Effector memory CD4-positive, alpha-beta T cell (primary cell): ENCODE measurements at regions not wholly inside any gene's neighbourhood (a gene's known extent, or its start where the extent isn't known, plus 50 kb on each side); places are given as distances from the start of the nearest gene placed in this dataset.

ENCODE experiments used
- DNase-seq, 3 donors: peaks; one replicate each; pipeline ENCODE4 v3.0.0-alpha.2; 2020
- H3K27ac ChIP-seq: 2 replicates; pipeline ENCODE4 v1.7.0; 2013; ENCODE audit warnings: mild to moderate bottlenecking, low read length, moderate library complexity; ENCODE audit not compliant: insufficient read depth, poor library complexity, severe bottlenecking
- H3K27me3 ChIP-seq: replicated peaks from 2 replicates; pipeline ENCODE4 v1.7.0; 2013; ENCODE audit warnings: mild to moderate bottlenecking, low read length; ENCODE audit not compliant: insufficient read depth, control insufficient read depth, poor library complexity, severe bottlenecking
- H3K36me3 ChIP-seq: 2 replicates; pipeline ENCODE4 v1.7.0; 2013; ENCODE audit warnings: mild to moderate bottlenecking, low read length, moderate library complexity; ENCODE audit not compliant: control insufficient read depth, insufficient read depth
- H3K4me1 ChIP-seq: 2 replicates; pipeline ENCODE4 v1.7.0; 2013; ENCODE audit warnings: low read length, mild to moderate bottlenecking; ENCODE audit not compliant: control insufficient read depth, insufficient read depth, poor library complexity, severe bottlenecking
- H3K4me3 ChIP-seq: 2 replicates; pipeline ENCODE4 v1.7.0; 2013; ENCODE audit warnings: low read length, low read depth, mild to moderate bottlenecking; ENCODE audit not compliant: insufficient read depth, poor library complexity, severe bottlenecking
- H3K9me3 ChIP-seq: 2 replicates; pipeline ENCODE4 v1.7.0; 2013; ENCODE audit warnings: mild to moderate bottlenecking, low read length, moderate library complexity; ENCODE audit not compliant: control insufficient read depth

DNA sequence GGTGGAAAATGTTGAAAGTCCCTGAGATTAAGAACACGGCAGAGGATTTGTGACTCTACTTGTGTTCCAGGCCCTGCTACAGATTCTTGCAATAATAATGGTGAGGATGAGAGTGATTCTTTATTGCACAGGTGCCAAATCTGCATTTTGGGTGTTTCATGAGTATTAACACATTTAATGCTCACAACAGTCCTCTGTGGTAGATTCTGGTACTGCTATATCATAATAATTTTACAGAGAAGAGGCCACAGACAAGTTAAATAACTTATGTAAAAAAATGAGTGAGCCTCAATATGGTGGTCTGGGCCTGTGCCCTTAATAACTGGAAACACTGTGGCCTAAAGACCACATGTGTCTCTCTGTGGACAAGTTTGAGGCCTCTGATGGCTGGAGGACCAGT is 124.3 kb downstream of the C4orf33 start:
- Histone ChIP-seq H3K4me3 (no peak overlapping the region), H3K4me1 (no peaks in the 10 kb centered on the region), H3K27me3 (no peaks in the 10 kb centered on the region), H3K9me3 (no peaks in the 10 kb centered on the region), H3K36me3 (no peaks in the 10 kb centered on the region), H3K27ac (no peak overlapping the region)
- DNase-seq = no peak

DNA sequence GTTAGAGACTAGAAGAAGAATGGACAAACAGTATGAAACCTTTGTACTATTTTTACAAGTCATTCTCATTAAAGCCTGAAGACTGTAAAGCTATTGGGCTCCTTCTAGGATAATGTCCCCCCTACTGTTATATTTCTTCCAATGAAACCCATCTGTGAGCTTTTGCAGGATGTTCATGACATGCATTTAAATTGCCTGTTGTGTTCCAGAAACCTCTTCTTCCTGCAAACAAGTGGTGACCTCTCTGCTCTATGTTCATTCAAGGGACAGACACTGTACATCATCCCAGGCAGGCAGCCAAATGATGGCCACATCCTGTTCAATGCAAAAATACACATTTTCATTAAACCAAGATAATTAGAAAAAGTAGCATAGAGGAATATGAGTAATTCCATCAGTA is 128.0 kb downstream of the C4orf33 start:
- no peak for DNase-seq
- Histone ChIP-seq H3K27me3 (no peaks in the 10 kb centered on the region), H3K4me3 (no peak overlapping the region), H3K4me1 (no peaks in the 10 kb centered on the region), H3K36me3 (no peaks in the 10 kb centered on the region), H3K9me3 (no peaks in the 10 kb centered on the region), H3K27ac (no peak overlapping the region)

DNA sequence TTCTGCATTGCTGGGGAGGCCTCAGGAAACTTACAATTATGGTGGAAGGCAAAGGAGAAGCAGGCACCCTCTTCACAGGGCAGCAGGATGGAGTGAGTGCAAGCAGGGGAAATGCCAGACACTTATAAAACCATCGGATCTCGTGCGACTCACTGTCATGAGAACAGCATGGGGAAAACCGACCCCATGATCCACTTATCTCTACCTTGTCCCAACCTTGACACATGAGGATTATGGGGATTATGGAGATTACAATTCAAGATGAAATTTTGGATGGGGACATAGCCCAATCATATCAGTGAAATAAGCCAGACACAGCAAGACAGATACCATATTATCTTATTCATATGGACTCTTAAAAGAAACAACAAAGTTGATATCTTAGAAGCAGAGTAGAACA is 134.9 kb downstream of the C4orf33 start:
- H3K27ac ChIP-seq = no peak overlapping the region
- DNase-seq = no peak
- H3K9me3 ChIP-seq = no peaks in the 10 kb centered on the region
- H3K36me3 ChIP-seq = no peaks in the 10 kb centered on the region
- H3K4me3 ChIP-seq = no peak overlapping the region
- H3K27me3 ChIP-seq = no peaks in the 10 kb centered on the region
- no peaks in the 10 kb centered on the region for H3K4me1 ChIP-seq

DNA sequence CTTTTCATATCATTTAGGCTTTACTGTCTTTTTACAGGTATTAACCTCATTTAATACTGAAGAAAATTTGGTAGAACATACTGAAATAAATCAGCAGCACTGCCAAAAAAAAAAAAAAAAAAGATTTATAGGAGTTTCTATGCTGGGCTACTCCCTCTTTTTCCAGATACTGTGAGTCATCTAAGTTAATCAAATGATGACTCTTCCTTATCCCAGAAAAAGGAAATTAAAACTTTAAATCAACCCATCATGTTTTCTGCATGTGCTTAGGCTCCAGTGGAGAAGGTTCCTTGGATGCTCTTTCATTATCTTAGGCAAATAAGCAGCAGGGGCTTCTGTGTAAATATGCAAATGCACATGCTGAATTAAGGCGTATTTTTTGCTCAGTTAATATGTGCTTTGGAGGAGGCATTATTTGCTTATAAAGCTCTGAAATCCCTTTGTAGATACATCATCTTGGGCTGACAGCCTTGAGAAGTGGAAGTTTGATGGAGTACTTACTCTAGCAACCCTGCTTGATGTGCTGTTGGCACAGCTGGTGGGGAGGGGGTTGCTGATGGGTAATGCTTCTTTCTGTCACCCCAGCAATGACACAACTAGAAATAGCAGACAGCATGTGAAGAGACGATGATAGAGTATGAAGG is 136.1 kb downstream of the C4orf33 start:
- no peak overlapping the region for H3K4me3 ChIP-seq
- no peak overlapping the region for H3K27ac ChIP-seq
- H3K27me3 ChIP-seq = no peaks in the 10 kb centered on the region
- no peak for DNase-seq
- H3K36me3 ChIP-seq = no peaks in the 10 kb centered on the region
- H3K4me1 ChIP-seq = no peaks in the 10 kb centered on the region
- no peaks in the 10 kb centered on the region for H3K9me3 ChIP-seq

DNA sequence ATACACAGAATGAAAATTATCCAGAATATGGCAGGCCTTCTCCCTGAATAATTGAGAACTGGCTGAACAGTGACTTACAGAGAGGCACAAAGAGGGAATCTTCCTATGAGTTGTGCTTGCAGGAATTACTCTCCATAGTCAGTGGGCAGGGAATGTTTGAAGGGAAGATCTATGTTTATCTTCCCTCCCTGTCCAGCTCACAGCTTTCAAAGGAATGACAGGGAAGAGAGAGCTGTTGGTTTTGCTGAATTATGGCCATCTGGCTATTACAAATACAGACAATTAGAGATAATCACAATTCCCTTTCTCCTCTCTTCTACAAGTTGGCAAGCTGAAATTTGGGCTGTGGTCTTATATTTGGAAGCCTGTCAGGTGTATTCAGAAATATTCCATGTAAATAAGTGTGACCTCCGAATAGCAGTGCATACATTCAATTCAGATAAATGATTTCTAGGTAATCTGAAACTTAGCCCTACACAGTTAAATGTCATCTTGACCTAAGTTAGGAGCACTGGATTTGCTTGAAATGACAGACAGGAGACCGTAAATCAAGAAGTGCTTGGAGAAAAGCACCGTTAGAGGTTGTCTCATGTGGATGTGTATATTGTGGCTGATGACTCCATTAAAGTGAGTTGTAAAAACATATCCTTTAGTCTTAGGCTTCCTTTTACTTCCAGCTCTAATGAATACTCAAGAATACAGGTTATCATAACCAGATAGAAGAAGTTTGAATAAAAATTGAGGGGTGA is 136.8 kb downstream of the C4orf33 start:
- Histone ChIP-seq H3K4me3 (no peak overlapping the region), H3K9me3 (no peaks in the 10 kb centered on the region), H3K4me1 (no peaks in the 10 kb centered on the region), H3K27ac (no peak overlapping the region), H3K36me3 (no peaks in the 10 kb centered on the region), H3K27me3 (no peaks in the 10 kb centered on the region)
- DNase-seq = no peak

DNA sequence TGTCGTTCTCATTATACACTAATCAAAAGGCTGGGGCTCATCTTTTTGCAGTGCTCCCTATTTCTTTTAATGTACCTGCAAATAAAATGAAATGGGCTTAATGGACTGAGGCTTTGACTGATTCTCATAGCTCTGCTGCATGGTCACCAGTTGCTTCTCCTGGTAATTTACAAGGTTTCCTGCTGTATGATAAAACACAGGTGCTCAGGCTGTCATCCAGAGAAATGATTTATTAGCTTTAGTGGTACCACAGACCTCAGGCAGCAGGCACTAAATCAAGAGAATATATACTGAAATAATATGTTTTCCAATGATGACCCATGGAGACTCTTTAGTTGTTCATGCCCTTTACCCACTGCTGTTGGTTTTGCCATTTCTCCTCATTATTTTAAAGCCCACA is 137.7 kb downstream of the C4orf33 start:
- DNase-seq = no peak
- H3K9me3 ChIP-seq = no peaks in the 10 kb centered on the region
- H3K27me3 ChIP-seq = no peaks in the 10 kb centered on the region
- no peaks in the 10 kb centered on the region for H3K36me3 ChIP-seq
- H3K4me1 ChIP-seq = no peaks in the 10 kb centered on the region
- H3K4me3 ChIP-seq = no peak overlapping the region
- H3K27ac ChIP-seq = no peak overlapping the region

DNA sequence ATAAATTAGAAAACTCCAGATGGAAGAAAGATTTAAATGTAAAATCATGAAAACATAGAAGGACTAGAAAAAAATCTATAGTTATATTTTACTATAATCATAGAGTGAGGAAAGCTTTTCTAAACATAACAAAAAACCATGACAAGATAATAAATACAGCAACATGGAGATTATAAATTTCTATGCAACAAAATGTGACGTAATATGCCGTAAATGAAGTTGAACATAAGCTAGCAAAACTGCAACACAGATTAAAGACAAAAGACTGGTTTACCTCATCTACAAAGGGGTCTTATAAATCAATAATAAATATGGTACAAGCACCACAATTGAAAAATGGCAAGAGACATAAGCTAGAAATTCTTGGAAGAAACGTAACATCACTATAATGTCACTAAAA is 140.4 kb downstream of the C4orf33 start:
- Histone ChIP-seq H3K27ac (no peak overlapping the region), H3K9me3 (no peaks in the 10 kb centered on the region), H3K36me3 (no peaks in the 10 kb centered on the region), H3K4me1 (no peaks in the 10 kb centered on the region), H3K27me3 (no peaks in the 10 kb centered on the region), H3K4me3 (no peak overlapping the region)
- DNase-seq = no peak

DNA sequence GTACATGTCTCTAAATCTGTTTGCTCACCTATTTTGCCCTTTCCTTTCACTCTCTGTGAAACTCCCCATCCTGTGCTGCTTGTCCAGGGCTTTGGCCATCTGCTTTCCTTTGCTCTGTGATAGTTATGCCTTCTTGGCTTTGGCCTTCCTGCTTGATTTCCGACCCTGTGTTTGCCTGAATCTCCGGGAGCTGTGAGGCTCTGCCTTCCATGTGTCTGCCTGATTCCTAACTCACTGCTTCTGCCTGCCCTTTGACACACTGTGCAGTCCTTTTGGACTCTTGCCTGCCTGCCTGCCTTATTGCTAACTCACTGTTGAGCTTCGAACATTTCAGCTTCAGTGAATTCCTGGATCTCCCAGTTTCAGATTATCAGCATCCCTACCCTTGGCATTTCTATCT is 143.1 kb downstream of the C4orf33 start:
- no peaks in the 10 kb centered on the region for H3K4me1 ChIP-seq
- no peaks in the 10 kb centered on the region for H3K36me3 ChIP-seq
- H3K9me3 ChIP-seq = no peaks in the 10 kb centered on the region
- no peak overlapping the region for H3K27ac ChIP-seq
- no peaks in the 10 kb centered on the region for H3K27me3 ChIP-seq
- no peak for DNase-seq
- no peak overlapping the region for H3K4me3 ChIP-seq

DNA sequence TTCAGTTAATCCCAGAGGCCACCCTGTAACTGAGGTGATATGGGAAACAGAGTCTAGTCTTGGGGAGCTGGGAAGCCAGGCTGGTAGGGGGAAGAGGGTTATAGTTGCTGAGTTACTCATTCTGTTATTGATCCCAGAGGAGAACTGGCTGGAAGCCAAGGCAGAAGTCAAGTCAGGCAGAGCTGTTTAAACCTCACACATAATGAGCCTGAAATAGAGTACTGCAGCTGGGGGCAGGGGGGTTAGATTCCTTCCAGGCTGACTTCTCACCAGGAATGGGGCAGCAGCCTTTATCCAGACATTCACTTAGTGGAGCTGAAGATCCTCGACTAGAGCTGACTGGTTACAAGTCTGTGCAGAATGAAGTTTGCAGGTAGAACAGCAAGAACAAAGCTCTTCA is 144.9 kb downstream of the C4orf33 start:
- no peak for DNase-seq
- no peak overlapping the region for H3K27ac ChIP-seq
- H3K36me3 ChIP-seq = no peaks in the 10 kb centered on the region
- no peaks in the 10 kb centered on the region for H3K9me3 ChIP-seq
- H3K4me1 ChIP-seq = no peaks in the 10 kb centered on the region
- H3K27me3 ChIP-seq = no peaks in the 10 kb centered on the region
- H3K4me3 ChIP-seq = no peak overlapping the region

DNA sequence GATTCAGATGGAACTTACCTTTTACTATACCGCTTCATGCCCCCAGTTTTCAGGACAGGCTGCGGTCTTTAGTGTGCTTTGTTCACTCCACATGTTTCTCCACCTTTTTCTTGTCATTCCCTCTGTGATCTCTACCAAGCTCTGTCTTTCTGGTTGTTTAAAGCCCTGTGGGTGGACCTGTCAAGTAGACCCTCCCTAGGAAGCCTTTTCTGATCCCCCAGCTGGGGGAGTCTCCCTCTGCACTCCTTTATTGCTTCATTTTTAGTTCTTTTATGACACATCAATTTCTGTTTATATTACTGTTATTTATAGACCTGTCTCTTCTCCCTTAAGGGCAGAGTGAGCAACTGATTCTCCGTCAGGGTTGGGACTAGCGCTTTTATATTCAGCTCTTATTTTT is 150.2 kb downstream of the C4orf33 start:
- H3K27ac ChIP-seq = no peak overlapping the region
- H3K9me3 ChIP-seq = no peaks in the 10 kb centered on the region
- no peak overlapping the region for H3K4me3 ChIP-seq
- no peaks in the 10 kb centered on the region for H3K27me3 ChIP-seq
- H3K36me3 ChIP-seq = no peaks in the 10 kb centered on the region
- no peaks in the 10 kb centered on the region for H3K4me1 ChIP-seq
- DNase-seq = no peak
